GM21390 (cell line): ENCODE measurements at regions not wholly inside any gene's neighbourhood (a gene's known extent, or its start where the extent isn't known, plus 50 kb on each side); places are given as distances from the start of the nearest gene placed in this dataset.
A peak's percentile ranks its signal among the peaks of the same experiment; 100 is the strongest.
"Not testable (repeated sequence)": the region's sequence is repeated elsewhere in the genome, so short reads cannot be mapped to it uniquely, and the experiment has no call there.

Source experiments
- ATAC-seq: cut with Tn5 transposase; IDR thresholded peaks from one replicate; pipeline ENCODE4 v1.9.1; 2021; ENCODE audit not compliant: unreplicated experiment

DNA sequence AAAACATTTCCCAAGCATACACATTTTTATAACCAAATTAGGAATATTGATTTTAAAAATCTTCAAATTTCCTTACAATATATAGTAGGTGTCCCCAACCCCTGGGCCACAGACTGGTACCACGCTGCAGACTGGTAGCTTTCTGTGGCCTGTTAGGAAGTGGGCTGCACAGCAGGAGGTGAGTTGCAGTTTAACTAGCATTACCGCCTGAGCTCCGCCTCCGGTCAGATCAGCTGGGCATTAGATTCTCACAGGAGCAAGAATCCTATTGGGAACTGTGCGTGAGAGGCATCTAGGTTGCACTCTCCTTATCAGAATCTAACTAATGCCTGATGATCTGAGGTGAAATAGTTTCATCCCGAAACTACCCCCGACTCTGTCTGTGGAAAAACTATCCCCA, 62.1 kb downstream of the ZWINT start:
- no peak for ATAC-seq

DNA sequence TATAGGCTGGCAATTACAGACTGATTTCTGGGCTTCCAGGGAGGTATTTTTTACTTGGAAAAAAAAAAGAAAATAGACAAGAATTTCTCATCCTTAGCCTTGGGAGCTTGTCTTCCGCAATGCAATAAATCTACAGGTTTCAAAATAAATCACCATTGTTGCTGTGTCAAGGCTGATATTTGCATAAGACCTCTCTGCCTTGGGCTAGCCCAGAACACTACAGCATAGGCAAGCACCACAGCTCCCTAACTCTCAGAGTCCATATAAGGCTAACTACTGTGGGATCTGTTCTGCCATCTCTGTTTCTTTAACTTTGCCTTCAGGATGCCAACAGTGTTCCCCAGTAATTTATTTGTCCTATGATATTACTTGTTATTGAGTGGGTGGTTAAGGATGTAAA, 64.4 kb downstream of the ZWINT start:
- no peak for ATAC-seq

DNA sequence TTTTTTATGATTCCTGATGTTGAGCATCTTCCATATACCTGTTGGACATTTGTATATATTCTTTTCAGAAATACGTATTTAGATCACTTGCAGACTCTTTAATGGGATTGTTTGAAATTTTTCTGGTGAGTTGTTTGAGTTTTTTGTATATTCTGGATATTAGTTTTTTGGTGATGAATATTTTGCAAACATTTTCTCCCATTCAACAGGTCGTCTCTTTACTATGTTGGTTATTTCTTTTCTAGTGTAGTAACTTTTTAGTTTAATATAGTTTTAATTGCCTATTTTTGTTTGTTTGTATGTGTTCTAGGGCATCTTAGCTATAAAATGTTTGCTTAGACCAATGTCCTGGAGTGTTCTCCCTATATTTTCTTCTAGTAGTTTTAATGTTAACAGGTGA, 72.7 kb downstream of the ZWINT start:
- no peak for ATAC-seq

DNA sequence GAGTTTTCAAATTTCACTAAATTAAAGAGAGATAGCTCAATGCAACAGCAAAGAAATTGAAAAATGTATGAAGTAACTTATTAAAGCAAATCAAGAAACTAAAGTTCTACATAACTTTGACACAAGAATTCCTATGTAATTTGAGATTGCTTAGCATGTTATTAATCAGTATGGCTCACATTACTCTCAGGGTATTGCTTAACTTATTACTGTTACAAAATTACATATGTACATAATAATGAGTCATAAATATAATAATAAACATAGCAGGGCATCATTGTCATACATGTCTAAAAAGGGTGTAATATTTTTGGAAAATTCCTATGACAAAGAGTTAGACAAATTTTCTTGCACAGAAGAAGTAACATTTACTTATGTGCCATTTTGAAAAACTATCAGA, 75.0 kb downstream of the ZWINT start:
- no peak for ATAC-seq

DNA sequence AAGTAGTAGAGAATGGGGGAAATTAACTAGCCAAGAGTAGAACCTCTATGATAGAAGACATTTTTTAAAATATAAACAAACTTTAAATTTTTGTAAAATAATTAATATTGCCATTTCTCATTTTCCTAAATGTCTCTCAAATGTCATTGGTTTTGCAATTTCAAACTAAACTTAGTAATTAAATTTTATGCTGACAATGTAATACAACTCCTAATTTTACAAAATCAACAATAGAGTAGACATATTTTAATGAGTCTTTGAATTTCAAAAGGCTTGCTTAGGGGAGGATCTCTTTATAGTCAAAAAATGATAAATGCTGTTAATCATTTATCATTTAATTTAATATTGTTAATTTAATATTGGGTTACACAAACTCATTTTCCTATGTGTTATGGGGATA, 81.8 kb downstream of the ZWINT start:
- ATAC-seq: no peak

DNA sequence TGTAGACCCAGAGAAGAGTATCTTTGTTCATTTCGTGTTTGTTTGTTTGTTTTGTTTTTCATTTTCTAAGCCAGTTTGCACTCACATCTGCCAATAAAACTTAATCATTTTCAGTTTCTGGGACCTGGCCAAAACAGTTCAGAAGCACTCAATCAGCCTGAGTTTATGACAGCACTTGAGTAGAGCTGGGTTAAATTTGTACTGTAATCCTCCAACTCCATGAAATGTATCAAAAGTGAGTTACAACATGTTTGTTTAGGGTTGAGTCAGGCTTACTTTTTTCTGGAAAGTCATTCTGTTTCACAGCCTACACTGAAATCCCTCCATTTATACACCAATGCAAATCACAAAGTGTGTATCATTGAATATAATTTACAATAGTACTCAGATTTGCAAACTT, 91.9 kb downstream of the ZWINT start:
- ATAC-seq: no peak

DNA sequence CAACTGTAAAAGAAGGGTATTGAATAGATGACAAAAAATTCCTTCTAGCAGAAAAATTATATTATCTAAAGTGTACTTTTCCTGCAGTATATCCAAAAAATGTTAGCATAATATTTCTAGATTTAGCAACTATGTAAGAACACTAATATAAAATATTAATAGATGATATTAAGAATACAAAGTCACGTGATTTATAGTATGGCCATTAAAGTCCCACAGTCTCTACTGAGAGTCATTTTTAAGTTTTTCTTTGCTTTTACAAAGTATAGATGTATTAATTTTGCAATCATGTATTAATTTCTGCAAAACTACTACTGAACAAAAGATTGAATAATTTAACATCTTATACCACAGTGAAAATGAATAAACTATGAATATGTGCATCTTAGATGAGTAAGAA, 94.9 kb downstream of the ZWINT start:
- ATAC-seq: no peak

DNA sequence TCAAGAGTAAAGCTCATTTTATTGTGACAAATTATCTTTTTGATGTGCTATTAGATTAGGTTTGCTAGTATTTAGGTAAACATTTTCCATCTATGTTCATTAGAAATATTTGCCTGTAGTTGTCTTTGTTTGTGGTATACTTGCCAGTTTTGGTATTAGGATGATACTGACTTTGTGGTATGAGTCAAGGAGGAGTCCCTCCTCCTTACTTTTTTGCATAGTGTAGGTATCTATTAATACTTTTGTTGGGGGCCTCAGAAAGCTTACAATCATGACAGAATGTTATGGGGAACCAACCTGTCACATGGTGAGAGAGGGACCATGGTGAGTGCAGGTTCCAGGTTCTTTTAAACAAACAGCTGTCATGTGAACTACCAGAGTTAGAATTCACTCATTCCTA, 102.1 kb downstream of the ZWINT start:
- ATAC-seq: no peak

DNA sequence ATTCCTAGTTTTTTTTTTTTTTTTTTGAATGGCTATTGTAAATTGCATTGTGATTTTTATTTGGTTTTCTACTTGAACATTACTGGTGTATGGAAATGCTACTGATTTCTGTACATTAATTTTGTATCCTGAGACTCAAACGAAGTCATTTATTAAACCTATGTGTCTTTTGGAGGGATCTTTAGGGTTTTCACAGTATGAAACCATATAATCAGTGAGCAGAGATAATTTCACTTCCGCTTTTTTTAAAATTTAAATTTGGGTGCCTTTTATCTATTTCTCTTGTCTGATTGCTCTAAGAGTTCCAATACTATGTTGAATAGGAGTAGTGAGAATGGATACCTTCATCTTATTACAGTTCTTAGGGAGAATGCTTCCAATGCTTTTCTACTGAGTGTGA, 102.7 kb downstream of the ZWINT start:
- no peak for ATAC-seq

DNA sequence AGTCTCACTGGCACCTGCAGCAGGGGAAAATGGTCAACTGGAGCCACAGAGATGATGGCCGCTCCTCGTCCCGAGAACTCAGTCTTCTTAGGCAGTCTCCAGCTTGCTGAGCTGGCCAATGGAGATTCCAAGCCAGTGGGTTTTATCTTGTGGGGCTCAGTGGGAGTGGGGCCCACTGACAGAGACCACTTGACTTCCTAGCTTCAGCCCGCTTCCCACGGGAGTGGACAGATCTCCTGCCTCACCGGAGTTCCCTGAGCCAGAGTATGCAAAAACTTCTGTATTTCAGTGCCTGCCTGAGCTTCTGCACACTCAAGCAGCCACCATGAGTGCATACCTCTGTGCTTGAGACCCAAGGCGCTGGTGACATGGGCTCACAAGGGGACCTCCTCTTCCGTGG, 105.8 kb downstream of the ZWINT start:
- ATAC-seq: no peak

DNA sequence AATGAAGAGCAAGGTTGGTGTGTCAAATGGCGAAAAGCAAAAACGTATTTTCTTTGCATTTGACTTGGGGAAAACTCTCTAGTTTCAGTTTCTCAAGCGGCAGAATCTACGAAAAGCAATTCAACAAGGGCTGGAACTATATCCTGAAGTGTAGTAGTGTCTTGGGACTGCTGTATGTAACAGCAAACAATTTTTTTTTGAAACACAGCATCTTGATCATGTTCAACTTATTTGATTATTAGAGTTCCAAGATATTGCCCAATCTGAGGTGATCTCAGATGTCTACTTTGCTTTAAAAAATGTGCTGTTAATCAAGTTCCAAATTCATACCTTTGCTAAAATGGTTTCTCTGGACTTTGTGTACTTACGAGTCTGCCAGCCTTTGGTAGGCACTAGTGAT, 120.6 kb downstream of the ZWINT start:
- ATAC-seq: no peak

DNA sequence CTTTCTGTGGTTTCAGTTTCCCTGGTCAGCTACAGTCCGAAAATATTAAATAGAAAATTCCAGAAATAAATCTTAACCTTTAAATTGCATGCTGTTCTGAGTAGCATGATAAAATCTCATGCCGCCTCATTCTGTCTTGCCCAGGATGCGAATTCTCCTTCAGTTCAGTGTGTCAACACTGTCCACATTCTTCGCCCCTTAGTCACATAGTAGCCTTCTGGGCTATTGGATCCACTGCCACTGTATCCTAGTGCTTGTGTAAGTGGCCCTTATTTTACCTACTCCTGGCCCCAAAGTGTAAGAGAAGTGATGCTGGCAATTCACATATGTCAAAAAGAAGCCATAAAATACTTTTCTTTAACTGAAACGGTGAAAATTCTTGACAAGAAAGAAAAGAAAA, 129.6 kb downstream of the ZWINT start:
- ATAC-seq: no peak

DNA sequence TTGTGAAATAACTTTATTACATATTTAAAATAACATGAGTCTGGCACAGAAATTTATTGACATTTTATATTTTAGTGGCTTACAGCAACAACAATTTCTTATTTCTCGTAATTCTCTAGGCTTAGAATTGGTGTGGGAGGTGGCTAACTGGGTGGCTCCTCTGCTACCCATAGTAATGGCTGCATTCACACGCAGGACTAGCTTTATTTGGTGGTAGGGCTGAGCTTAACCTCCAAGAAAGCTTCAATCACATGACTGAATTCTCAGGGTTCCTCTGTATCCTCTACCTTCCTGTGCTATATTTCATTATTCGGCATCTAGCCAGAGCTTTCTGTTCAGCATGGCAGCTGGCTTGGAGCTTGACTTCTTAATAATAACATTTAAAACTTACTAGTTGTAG, 138.8 kb downstream of the ZWINT start:
- no peak for ATAC-seq

DNA sequence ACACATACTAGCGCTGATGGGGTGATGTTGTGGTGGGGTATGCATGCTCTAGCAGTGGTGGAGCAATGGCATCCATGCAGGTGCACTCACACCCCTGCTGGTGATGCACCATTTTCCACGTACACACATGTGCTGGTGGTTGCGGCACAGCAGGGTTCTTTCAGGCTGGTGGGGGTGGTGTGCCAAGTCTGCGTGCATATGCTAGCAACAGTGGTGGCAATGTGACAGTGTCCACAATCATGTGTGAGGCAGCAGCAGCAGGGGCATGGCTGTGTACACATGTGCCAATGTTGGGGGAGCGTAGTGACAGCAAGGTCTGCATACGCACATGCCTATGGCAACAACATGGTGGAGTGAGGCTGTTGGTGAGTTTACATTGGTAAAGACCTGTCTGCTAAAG, 148.1 kb downstream of the ZWINT start:
- no peak for ATAC-seq

DNA sequence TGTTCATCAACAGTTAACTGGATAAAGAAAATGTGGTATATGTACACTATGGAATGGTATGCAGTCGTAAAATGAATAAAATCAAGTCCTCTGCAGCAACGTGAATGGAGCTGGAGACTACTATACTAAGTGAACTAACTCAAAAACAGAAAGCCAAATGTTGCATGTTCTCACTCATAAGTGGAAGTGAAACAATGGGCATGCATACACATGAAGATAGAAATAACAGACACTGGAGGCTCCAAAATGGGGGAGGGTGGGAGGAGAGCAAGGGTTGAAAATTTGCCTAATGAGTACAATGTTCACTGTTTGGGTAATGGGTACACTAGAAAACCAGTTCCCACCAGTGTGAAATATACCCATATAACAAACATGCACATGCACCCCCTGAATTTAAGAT, 179.5 kb downstream of the ZWINT start:
- ATAC-seq: peak; percentile 85

DNA sequence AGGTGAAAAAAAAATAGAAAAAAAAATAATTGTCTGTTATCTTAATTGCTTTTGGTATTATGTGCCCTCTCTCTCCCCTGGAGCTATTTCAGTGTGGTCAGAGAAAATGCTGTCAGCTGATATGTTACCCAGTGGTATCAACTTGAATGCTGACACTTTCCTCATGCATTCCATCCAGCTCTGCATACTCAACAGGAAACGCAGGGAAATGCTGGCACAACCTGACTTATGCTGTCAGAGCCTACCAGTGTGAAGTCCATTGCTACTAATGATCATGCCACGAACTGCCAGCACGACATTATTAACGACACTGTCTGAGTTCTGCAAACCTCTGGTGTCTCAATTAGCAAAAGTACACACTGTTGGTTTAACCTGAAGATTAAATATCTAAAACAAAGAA, 182.8 kb downstream of the ZWINT start:
- ATAC-seq: no peak

DNA sequence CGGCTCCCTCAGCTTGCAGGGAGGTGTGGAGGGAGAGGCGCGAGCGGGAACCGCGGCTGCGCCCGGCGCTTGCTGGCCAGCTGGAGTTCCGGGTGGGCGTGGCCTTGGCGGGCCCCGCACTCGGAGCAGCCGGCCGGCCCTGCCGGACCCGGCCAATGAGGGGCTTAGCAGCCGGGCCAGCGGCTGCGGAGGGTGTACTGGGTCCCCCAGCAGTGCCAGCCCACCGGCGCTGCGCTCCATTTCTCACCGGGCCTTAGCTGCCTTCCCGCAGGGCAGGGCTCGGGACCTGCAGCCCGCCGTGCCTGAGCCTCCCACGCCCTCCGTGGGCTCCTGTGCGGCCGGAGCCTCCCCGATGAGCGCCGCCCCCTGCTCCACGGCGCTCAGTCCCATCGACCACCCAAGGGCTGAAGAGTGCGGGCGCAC, 206.0 kb downstream of the ZWINT start:
- not testable (repeated sequence) for ATAC-seq

DNA sequence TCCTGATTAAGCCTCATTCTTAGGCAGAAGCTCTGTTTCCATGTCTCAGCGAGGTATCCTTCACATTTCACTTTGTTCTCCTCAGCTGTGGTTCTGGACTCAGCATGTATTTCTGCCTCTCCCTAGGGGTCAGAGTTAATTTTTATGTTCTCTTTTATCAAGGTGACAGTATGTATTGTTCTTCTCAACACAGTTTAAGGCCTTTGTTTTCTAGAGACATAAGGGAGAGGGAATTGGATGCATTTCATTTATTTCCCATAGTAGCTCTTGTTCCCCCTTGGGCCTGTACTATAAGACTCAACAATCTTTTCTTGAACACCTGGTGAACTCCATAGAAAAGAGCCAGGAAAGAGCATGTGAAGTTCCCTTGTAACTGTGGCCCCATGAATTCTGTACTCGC, 214.3 kb downstream of the ZWINT start:
- no peak for ATAC-seq

DNA sequence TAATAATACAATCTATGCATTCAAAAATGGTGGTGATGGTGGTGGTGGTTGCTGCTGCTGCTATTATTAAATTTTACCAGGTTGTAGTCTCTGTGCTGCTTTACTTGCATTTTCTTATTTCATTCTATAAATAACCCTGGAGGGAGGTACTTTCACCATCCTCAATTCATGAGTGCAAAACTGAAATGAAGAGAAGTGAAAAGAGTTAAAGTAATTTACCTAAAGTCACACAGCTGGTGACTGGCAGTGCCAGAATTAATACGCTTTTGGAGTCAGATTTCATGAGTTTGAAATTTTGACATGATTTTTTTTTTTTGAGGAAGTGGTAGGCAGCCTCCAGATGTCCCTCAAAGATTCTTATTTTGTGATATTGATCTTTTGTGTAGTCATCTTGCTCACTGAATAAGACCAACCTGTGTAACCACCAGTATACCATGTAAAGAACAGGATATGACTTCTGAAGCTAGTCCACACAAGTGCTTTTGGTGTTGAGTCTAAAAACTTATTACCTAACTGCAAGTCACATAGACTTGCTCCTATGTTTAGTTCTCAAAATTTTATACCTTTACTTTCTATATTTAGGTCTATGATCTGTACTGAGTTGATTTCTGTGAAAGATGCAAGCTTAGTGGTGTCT, 218.8 kb downstream of the ZWINT start:
- ATAC-seq: peak; percentile 88

DNA sequence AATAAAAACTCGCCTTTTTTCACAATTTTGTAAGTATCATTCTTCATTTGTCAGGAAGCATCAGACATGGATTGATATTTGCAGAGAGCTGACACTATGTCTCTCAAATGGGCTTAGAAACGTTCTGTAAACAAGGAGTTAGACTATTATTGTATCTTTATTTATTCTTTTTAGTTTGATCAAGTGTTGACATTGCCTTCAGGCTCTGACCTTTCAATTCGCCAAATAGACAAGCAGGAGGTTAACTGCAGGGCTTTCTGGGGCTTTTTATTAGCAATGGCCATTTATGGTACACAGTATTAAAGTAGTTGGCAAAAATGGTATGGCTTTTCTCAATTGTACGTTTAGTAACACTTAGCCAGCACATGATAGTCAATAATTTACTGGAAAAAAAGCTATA, 221.7 kb downstream of the ZWINT start:
- ATAC-seq: no peak

DNA sequence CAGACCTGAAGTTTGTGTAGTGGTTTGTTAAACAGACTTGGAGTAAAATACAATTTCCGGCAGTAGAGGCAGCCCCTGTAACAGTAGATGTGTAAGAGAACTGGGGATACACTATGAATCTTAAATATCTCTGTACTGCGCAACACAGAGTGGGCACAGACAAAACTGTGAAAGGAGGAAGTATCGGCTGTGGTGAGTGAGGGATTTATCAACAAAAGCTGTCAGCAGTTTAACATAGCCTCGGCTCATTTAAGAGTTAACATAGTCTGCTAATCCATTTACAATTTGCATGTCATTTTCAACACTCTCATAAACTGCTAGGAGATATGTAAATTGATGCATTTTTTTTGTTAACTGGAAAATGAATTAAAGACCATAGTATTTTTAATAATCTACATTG, 225.2 kb downstream of the ZWINT start:
- ATAC-seq: no peak

DNA sequence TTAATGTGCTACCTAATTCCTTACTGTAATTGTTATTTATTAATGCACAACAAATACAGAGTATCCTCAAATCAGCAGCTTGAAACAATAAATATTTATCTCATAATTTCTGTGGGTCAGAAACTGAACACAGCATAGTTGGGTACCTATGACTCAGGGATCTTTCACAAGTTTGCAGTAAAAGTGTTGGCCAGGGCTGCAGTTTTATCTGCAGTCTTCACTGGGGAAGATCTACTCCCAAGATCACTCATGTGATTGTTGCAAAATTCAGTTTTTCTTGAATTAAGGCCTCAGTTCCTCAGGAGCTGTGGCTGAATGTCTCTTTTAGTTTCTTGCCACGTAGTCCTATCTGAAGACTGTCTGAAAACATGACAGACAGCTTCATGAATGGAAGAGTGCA, 237.8 kb downstream of the ZWINT start:
- no peak for ATAC-seq

DNA sequence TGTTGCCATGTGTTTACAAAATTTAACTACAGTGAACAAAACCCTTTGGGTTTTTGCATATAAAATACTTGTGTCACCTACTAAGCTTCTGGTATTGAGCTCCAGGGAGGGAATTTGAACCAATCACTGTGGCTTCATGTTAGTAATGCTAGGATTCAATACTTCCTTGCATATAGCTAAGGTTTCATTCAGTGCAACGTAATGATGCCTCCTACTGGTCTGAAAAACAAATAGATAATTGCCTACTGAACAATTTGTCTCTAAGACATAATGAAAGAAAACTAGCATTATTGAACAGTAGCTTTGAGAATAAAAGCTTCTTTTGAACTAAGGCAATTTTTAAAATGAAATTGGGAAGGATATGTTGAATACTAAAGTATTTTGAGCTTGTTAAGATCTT, 244.4 kb downstream of the ZWINT start:
- ATAC-seq: no peak

DNA sequence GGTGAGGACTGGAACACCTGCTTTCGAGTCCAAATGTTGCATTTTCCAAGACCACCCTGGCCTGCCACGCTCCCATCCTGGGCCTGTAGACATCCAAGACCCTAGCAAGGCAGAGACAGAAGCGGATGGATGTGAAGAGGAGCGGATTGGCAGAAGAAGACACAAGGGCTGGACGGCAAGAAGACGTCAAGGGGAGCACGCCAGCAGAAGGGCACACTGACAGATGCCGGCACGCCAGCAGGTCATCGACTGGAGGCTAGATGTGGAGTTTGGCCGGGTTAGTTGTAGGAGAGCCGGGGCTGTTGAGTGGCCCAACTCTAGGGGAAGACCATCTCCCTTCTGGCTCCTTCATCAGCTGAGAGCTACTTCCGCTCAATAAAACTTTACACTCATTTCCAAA, 251.6 kb downstream of the ZWINT start:
- ATAC-seq: no peak
